ENCODE measurements at regions not wholly inside any gene's neighbourhood (a gene's known extent, or its start where the extent isn't known, plus 50 kb on each side); places are given as distances from the start of the nearest gene placed in this dataset.

DNA sequence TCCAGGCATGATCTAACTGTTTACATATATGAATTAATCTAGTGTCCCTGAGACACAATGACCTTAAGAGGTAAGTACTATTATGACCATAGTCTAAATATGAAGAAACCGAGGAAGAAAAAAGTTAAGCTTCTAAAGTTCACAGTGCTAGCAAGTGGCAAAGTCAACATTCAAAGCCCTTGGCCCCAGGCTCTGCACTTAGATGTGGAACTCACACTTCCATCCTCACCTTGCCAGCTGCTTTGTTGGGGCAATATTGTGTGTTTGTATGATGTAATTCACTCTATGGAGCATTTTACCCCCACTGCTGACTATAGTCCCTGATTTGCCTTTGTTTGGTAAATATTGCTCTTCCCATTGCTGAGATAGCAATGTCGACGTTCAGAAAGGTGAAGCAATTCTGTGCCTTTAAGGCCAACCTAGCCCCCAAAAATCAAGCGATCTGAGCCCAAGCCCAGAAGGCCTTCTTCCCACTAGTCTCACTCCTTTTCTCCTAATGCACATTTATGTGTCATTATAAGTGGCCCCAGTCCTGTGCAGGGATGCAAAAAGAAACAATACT is 487.6 kb upstream of the ZMIZ1 start:
- no peak for TF ChIP-seq SIN3A (IDR thresholded peaks at IDR 0.05; ENCODE audit: borderline replicate concordance, insufficient read depth, low read length)

DNA sequence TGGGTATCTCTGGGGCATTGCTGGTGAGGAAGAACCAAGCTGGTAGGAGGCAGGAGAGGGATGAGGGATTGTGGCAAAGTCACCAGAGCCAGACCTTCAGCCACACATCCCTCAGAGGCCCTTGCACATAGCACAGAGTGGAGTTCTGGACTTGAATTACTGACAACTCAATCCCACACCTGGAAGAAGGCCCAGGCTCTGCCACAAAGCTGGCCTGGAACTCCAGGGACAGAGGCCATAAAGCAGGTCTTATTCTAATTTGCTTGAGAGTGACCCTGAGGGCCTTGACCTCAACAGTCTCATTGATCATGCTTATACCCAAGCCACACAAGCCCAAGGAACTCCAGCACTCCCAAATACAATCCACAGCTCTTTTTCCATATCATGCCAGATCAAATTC is 486.2 kb upstream of the ZMIZ1 start:
- TF ChIP-seq TAF1 (IDR thresholded peaks at IDR 0.05; ENCODE audit: borderline replicate concordance, insufficient read depth, low read length) (no peak), SIN3A (IDR thresholded peaks at IDR 0.05; ENCODE audit: borderline replicate concordance, insufficient read depth, low read length) (no peak), POLR2AphosphoS5 (IDR thresholded peaks at IDR 0.05; ENCODE audit: low read depth, low read length) (no peak)
- TF ChIP-seq, protein P1, sequence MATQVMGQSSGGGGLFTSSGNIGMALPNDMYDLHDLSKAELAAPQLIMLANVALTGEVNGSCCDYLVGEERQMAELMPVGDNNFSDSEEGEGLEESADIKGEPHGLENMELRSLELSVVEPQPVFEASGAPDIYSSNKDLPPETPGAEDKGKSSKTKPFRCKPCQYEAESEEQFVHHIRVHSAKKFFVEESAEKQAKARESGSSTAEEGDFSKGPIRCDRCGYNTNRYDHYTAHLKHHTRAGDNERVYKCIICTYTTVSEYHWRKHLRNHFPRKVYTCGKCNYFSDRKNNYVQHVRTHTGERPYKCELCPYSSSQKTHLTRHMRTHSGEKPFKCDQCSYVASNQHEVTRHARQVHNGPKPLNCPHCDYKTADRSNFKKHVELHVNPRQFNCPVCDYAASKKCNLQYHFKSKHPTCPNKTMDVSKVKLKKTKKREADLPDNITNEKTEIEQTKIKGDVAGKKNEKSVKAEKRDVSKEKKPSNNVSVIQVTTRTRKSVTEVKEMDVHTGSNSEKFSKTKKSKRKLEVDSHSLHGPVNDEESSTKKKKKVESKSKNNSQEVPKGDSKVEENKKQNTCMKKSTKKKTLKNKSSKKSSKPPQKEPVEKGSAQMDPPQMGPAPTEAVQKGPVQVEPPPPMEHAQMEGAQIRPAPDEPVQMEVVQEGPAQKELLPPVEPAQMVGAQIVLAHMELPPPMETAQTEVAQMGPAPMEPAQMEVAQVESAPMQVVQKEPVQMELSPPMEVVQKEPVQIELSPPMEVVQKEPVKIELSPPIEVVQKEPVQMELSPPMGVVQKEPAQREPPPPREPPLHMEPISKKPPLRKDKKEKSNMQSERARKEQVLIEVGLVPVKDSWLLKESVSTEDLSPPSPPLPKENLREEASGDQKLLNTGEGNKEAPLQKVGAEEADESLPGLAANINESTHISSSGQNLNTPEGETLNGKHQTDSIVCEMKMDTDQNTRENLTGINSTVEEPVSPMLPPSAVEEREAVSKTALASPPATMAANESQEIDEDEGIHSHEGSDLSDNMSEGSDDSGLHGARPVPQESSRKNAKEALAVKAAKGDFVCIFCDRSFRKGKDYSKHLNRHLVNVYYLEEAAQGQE (IDR thresholded peaks at IDR 0.05; ENCODE audit: insufficient read depth in 1 of 2, low read depth in 2 of 2, low read length in 2 of 2), result no peak

- TF ChIP-seq FOXP2 (optimal IDR thresholded peaks at IDR 0.05; ENCODE audit: borderline replicate concordance, extremely low read depth, extremely low read length, insufficient read depth) (no peak), SIN3A (IDR thresholded peaks at IDR 0.05; ENCODE audit: borderline replicate concordance, insufficient read depth, low read length) (no peak), POLR2AphosphoS5 (IDR thresholded peaks at IDR 0.05; ENCODE audit: low read depth, low read length) (no peak), TAF1 (IDR thresholded peaks at IDR 0.05; ENCODE audit: borderline replicate concordance, insufficient read depth, low read length) (no peak)
- TF ChIP-seq, protein P1 (IDR thresholded peaks at IDR 0.05; ENCODE audit: insufficient read depth in 1 of 2, low read depth in 2 of 2, low read length in 2 of 2), result no peak
Observed at GRCh38 chr10:78584266-78584665, 484.5 kb upstream of the ZMIZ1 start.

- no peak for TF ChIP-seq POLR2AphosphoS5 (IDR thresholded peaks at IDR 0.05; ENCODE audit: low read depth, low read length)
- no peak for TF ChIP-seq SIN3A (IDR thresholded peaks at IDR 0.05; ENCODE audit: borderline replicate concordance, insufficient read depth, low read length)
- TF ChIP-seq FOXP2 (optimal IDR thresholded peaks at IDR 0.05; ENCODE audit: borderline replicate concordance, extremely low read depth, extremely low read length, insufficient read depth), result no peak
- no peak for TF ChIP-seq TAF1 (IDR thresholded peaks at IDR 0.05; ENCODE audit: borderline replicate concordance, insufficient read depth, low read length)
- TF ChIP-seq, protein P1 (IDR thresholded peaks at IDR 0.05; ENCODE audit: insufficient read depth in 1 of 2, low read depth in 2 of 2, low read length in 2 of 2), result no peak
Observed at GRCh38 chr10:78584681-78585080, 484.1 kb upstream of the ZMIZ1 start.

- TF ChIP-seq FOXP2 (optimal IDR thresholded peaks at IDR 0.05; ENCODE audit: borderline replicate concordance, extremely low read depth, extremely low read length, insufficient read depth) (no peak), TAF1 (IDR thresholded peaks at IDR 0.05; ENCODE audit: borderline replicate concordance, insufficient read depth, low read length) (no peak), POLR2AphosphoS5 (IDR thresholded peaks at IDR 0.05; ENCODE audit: low read depth, low read length) (no peak), SIN3A (IDR thresholded peaks at IDR 0.05; ENCODE audit: borderline replicate concordance, insufficient read depth, low read length) (no peak)
- TF ChIP-seq, protein P1 (IDR thresholded peaks at IDR 0.05; ENCODE audit: insufficient read depth in 1 of 2, low read depth in 2 of 2, low read length in 2 of 2), result no peak
Observed at GRCh38 chr10:78585952-78586351, 482.8 kb upstream of the ZMIZ1 start.
